PC-9 (cell line): ENCODE measurements at regions not wholly inside any gene's neighbourhood (a gene's known extent, or its start where the extent isn't known, plus 50 kb on each side); places are given as distances from the start of the nearest gene placed in this dataset.

ENCODE experiments used
- BruUV-seq: library from RNA; stranded (reverse); fragments of 400-500 nt; replicated peaks from 2 replicates; lab custom pipeline; 2021; lab: Mats Ljungman, UMichigan
- CTCF ChIA-PET: fragments of 300-600 bp; sonication (Branson Sonifier 250); formaldehyde crosslinking; loops from one replicate; lab custom pipeline; 2022; ENCODE audit warnings: antibody characterized with exemption; lab: Charles Lee
- POLR2A ChIA-PET: fragments of 300-600 bp; sonication (Branson Sonifier 250); formaldehyde crosslinking; loops from one replicate; lab custom pipeline; 2022; ENCODE audit warnings: antibody characterized with exemption; ENCODE audit not compliant: unreplicated experiment; lab: Charles Lee
- DNase-seq, 2 experiments: peaks; one replicate each; pipeline versions ENCODE4 v3.0.0 to v3.0.0-alpha.2; 2015 to 2022; ENCODE audit warnings: mixed read lengths in 1 of 2
- H2AFZ ChIP-seq: fragments of 200-600 bp; sonication (generic); 2 replicates; pipeline ENCODE4 v1.8.1; 2017; ENCODE audit warnings: antibody characterized with exemption
- H3F3A ChIP-seq: fragments of 200-600 bp; sonication (generic); 2 replicates; pipeline ENCODE4 v1.8.1; 2017; ENCODE audit warnings: antibody characterized with exemption, mild to moderate bottlenecking, low read depth; ENCODE audit not compliant: insufficient read depth
- H3K27ac ChIP-seq: fragments of 200-600 bp; sonication (generic); 2 replicates; pipeline ENCODE4 v1.6.1; 2016; ENCODE audit warnings: mixed run types
- H3K27me3 ChIP-seq: fragments of 200-600 bp; sonication (generic); 2 replicates; pipeline ENCODE4 v1.6.1; 2016; ENCODE audit warnings: low read depth, mixed run types; ENCODE audit not compliant: insufficient read depth
- H3K36me3 ChIP-seq: fragments of 200-600 bp; sonication (generic); 2 replicates; pipeline ENCODE4 v1.6.1; 2016; ENCODE audit warnings: low read depth, mixed run types
- H3K4me1 ChIP-seq: fragments of 200-600 bp; sonication (generic); replicated peaks from 2 replicates; pipeline ENCODE4 v1.6.1; 2016; ENCODE audit warnings: mixed run types; ENCODE audit not compliant: insufficient read depth
- H3K4me2 ChIP-seq: fragments of 200-600 bp; sonication (generic); 2 replicates; pipeline ENCODE4 v1.6.1; 2017; ENCODE audit warnings: mixed run types
- H3K4me3 ChIP-seq: fragments of 200-600 bp; sonication (generic); 2 replicates; pipeline ENCODE4 v1.6.1; 2016; ENCODE audit warnings: mixed run types
- H3K79me2 ChIP-seq: fragments of 200-600 bp; sonication (generic); 2 replicates; pipeline ENCODE4 v1.6.1; 2017; ENCODE audit warnings: low read depth, mixed run types
- H3K9me2 ChIP-seq: fragments of 200-600 bp; sonication (generic); 2 replicates; pipeline ENCODE4 v1.8.1; 2017; ENCODE audit warnings: mild to moderate bottlenecking; ENCODE audit not compliant: insufficient read depth
- H3K9me3 ChIP-seq: fragments of 200-600 bp; sonication (generic); 2 replicates; pipeline ENCODE4 v1.8.1; 2016; ENCODE audit warnings: low read depth; ENCODE audit not compliant: insufficient read depth
- H4K20me1 ChIP-seq: fragments of 200-600 bp; sonication (generic); 2 replicates; pipeline ENCODE4 v1.8.1; 2017; ENCODE audit not compliant: insufficient read depth
- CTCF ChIP-seq: fragments of 200-600 bp; sonication (generic); conservative IDR thresholded peaks from 2 replicates; pipeline ENCODE4 v1.6.1; 2017; ENCODE audit warnings: mixed run types, antibody characterized with exemption, mild to moderate bottlenecking, moderate library complexity
- EZH2 ChIP-seq: fragments of 200-600 bp; sonication (generic); IDR thresholded peaks from 2 replicates; pipeline ENCODE4 v1.8.0; 2017; ENCODE audit warnings: antibody characterized with exemption, low read depth
- intact Hi-C: fragments of 100-400 bp; cut with micrococcal nuclease; formaldehyde crosslinking; loops from one replicate; pipeline ENCODE4 v1.10.0; 2022; ENCODE audit not compliant: unreplicated experiment

- Histone ChIP-seq H3K27me3 (no peaks in the 10 kb centered on the region), H4K20me1 (no peaks in the 10 kb centered on the region), H3K9me2 (no peaks in the 10 kb centered on the region), H3K4me1 (no peaks in the 10 kb centered on the region), H3K79me2 (no peaks in the 10 kb centered on the region), H2AFZ (no peak overlapping the region), H3F3A (no peaks in the 10 kb centered on the region), H3K4me3 (no peak overlapping the region), H3K9me3 (peaks cover 13% of the 10 kb centered on the region; the same call in 1 of the 2 replicates), H3K4me2 (no peak overlapping the region), H3K27ac (no peak overlapping the region), H3K36me3 (no peaks in the 10 kb centered on the region)
- intact Hi-C loops, result no loop called here
- TF ChIP-seq EZH2 (no peak), CTCF (no peak)
- CTCF ChIA-PET, result no interaction called here
- no peak for DNase-seq
- POLR2A ChIA-PET, result no interaction called here
- BruUV-seq, result no TSS peak
Measured at GRCh38 chr11:71172680-71173079, 79.7 kb downstream of the SHANK2 start.

- H4K20me1 ChIP-seq, result no peaks in the 10 kb centered on the region
- no peaks in the 10 kb centered on the region for H3K27me3 ChIP-seq
- POLR2A ChIA-PET, result no interaction called here
- H3K9me3 ChIP-seq, result peaks cover 3% of the 10 kb centered on the region; the same call in 1 of the 2 replicates
- TF ChIP-seq CTCF (no peak), EZH2 (no peak)
- H3K9me2 ChIP-seq, result no peaks in the 10 kb centered on the region
- intact Hi-C loops, result no loop called here
- no peaks in the 10 kb centered on the region for H3K36me3 ChIP-seq
- no peak overlapping the region for H3K4me2 ChIP-seq
- no peaks in the 10 kb centered on the region for H3K79me2 ChIP-seq
- H3K4me3 ChIP-seq, result no peak overlapping the region
- no peak overlapping the region for H3K27ac ChIP-seq
- H3K4me1 ChIP-seq, result no peaks in the 10 kb centered on the region
- H2AFZ ChIP-seq, result no peak overlapping the region
- CTCF ChIA-PET, result no interaction called here
- H3F3A ChIP-seq, result no peaks in the 10 kb centered on the region
- no TSS peak for BruUV-seq
- no peak for DNase-seq
Measured at GRCh38 chr11:71171576-71171975, 80.8 kb downstream of the SHANK2 start.

GRCh38 chr11:71170624-71171423 lies 81.6 kb downstream of the SHANK2 start:
- no peaks in the 10 kb centered on the region for H3K9me3 ChIP-seq
- no peak overlapping the region for H3K4me3 ChIP-seq
- no peaks in the 10 kb centered on the region for H3K36me3 ChIP-seq
- ChIA-PET POLR2A (no interaction called here), CTCF (no interaction called here)
- no peaks in the 10 kb centered on the region for H3K9me2 ChIP-seq
- no peaks in the 10 kb centered on the region; the same call in 1 of the 2 replicates for H4K20me1 ChIP-seq
- no peaks in the 10 kb centered on the region for H3K27me3 ChIP-seq
- H3K27ac ChIP-seq, result no peak overlapping the region
- no peaks in the 10 kb centered on the region for H3K4me1 ChIP-seq
- no peak for TF ChIP-seq CTCF
- no peak for TF ChIP-seq EZH2
- intact Hi-C loops, result no loop called here
- BruUV-seq, result no TSS peak
- no peak overlapping the region for H3K4me2 ChIP-seq
- no peak for DNase-seq
- H3K79me2 ChIP-seq, result no peaks in the 10 kb centered on the region
- no peaks in the 10 kb centered on the region for H3F3A ChIP-seq
- no peak overlapping the region for H2AFZ ChIP-seq
